BLaER1 (cell line): ENCODE measurements at regions not wholly inside any gene's neighbourhood (a gene's known extent, or its start where the extent isn't known, plus 50 kb on each side); places are given as distances from the start of the nearest gene placed in this dataset.

ENCODE experiments used
- H3K27ac ChIP-seq: shearing (Covaris generic); formaldehyde crosslinking; 2 replicates; pipeline ENCODE4 v1.8.1; 2022
- H3K27me3 ChIP-seq: shearing (Covaris generic); formaldehyde crosslinking; 2 replicates; pipeline ENCODE4 v1.8.1; 2022
- H3K36me3 ChIP-seq: shearing (Covaris generic); formaldehyde crosslinking; 2 replicates; pipeline ENCODE4 v1.8.1; 2022
- H3K4me1 ChIP-seq: shearing (Covaris generic); formaldehyde crosslinking; 2 replicates; pipeline ENCODE4 v1.8.1; 2022
- H3K4me2 ChIP-seq: shearing (Covaris generic); formaldehyde crosslinking; 2 replicates; pipeline ENCODE4 v1.8.1; 2022
- H3K4me3 ChIP-seq: shearing (Covaris generic); formaldehyde crosslinking; 2 replicates; pipeline ENCODE4 v1.8.1; 2022
- H3K9ac ChIP-seq: shearing (Covaris generic); formaldehyde crosslinking; 2 replicates; pipeline ENCODE4 v1.8.1; 2022
- H3K9me3 ChIP-seq: shearing (Covaris generic); formaldehyde crosslinking; 2 replicates; pipeline ENCODE4 v1.8.1; 2022
- H4K20me1 ChIP-seq: shearing (Covaris generic); formaldehyde crosslinking; 2 replicates; pipeline ENCODE4 v1.8.1; 2022
- Cebpa-rat ChIP-seq: shearing (Covaris generic); IDR thresholded peaks from 2 replicates; pipeline ENCODE4 v1.8.1; 2022

DNA sequence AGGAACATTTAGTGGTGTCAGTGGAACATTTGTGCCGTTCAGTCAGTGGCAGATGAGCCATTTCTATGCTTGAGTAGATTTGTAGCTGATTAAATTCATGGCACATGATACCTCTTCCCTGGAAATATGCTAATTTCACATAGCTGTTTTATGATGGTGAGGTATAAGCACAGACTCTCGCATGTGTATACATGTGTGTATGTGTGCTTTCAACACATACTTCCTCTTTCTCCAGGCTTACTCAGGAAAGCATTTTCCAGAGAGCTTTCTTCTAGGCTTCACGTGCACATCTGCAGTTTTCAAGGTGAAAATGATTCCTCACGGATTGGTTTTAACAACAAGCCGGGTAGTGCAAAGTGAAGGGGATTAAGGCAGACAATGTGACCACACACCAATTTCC, 396.5 kb downstream of the HDGFL1 start:
- no peaks in the 10 kb centered on the region for H3K4me1 ChIP-seq
- no peak overlapping the region for H3K4me2 ChIP-seq
- H4K20me1 ChIP-seq, result no peaks in the 10 kb centered on the region
- H3K9ac ChIP-seq, result no peak overlapping the region
- H3K36me3 ChIP-seq, result no peaks in the 10 kb centered on the region
- no peak overlapping the region for H3K4me3 ChIP-seq
- H3K9me3 ChIP-seq, result no peaks in the 10 kb centered on the region
- no peaks in the 10 kb centered on the region for H3K27me3 ChIP-seq
- no peak for TF ChIP-seq Cebpa-rat
- no peak overlapping the region for H3K27ac ChIP-seq

DNA sequence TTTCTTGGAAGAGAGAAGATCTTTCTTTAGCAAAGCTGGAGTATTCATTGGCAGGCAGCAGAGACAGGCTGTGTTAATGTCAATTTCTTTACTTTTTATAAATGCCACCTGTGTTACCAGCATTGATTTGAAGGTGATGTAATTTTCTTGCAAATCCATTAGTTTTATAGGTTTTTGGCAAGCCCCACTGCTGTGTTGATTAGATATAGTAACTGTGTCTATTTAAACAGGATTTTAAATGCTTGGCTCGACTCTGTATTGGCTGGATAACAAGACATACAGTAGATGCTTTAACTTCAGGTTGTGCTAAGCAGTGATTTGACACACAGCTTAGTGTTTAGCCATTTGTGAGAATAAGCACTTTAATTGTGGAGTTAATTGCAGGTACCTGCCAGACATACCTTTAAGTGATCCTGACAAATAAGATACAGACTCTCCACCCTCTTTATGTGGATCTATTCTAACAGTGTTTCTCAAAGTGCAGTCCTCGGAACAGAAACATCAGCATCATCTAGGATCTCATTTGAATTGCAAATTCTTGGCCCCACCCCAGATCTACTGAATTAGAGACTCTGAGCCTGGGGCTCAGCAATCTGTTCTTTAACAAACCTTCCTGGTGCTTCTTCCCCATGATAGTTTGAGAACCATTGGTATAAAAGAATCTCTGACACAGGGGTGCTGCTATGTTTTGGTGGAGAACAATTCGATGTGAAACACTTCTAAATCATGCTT, 397.5 kb downstream of the HDGFL1 start:
- Histone ChIP-seq H3K4me2 (no peak overlapping the region), H3K27me3 (no peaks in the 10 kb centered on the region), H3K4me3 (no peak overlapping the region), H3K36me3 (no peaks in the 10 kb centered on the region), H4K20me1 (no peaks in the 10 kb centered on the region), H3K4me1 (no peaks in the 10 kb centered on the region), H3K9me3 (no peaks in the 10 kb centered on the region), H3K27ac (no peak overlapping the region), H3K9ac (no peak overlapping the region)
- TF ChIP-seq Cebpa-rat, result no peak

DNA sequence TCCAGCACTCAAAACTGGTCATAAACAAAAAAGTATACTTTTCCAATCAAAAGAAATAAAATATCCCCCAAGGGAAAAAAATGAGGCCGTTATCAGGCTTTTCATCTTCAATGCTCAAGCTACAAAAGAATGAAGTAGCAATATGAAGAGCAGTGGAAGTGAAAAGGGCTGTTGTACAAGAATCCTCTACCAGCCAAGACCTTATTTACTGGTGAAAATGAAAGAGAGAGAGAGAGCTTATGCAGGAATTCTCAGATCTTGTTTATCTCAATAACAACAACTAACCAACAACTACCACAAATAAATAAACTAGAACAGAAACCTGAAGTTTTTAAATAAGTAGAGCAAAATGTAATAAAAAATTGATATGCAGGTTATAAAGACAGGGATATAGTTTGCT, 400.6 kb downstream of the HDGFL1 start:
- no peak overlapping the region for H3K4me2 ChIP-seq
- no peaks in the 10 kb centered on the region for H3K36me3 ChIP-seq
- H3K4me1 ChIP-seq, result no peaks in the 10 kb centered on the region
- H4K20me1 ChIP-seq, result no peaks in the 10 kb centered on the region
- H3K4me3 ChIP-seq, result no peak overlapping the region
- no peak overlapping the region for H3K9ac ChIP-seq
- no peak for TF ChIP-seq Cebpa-rat
- H3K27ac ChIP-seq, result no peak overlapping the region
- H3K9me3 ChIP-seq, result no peaks in the 10 kb centered on the region
- no peaks in the 10 kb centered on the region for H3K27me3 ChIP-seq

DNA sequence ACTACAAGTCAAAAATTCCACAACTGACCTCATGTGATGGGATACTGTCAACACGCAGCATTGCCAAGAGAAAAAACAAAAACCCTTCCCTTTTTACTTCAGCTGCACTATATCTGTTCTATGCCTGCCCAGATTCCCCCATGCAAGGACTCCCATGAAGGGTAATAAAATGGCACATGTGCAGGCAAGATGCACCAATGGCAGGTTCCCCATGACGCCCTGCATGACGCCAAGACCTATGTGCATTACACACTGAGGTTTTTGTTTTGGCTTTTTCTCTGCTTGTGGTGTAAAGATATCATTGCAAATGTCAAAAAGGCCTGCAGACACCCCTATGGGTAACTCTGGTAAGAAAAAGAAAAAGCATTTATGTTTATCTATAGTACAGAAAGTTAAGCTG, 403.4 kb downstream of the HDGFL1 start:
- no peak overlapping the region for H3K4me2 ChIP-seq
- H3K36me3 ChIP-seq, result no peaks in the 10 kb centered on the region
- H3K27me3 ChIP-seq, result no peaks in the 10 kb centered on the region
- no peaks in the 10 kb centered on the region for H3K4me1 ChIP-seq
- H3K9me3 ChIP-seq, result no peaks in the 10 kb centered on the region
- H3K4me3 ChIP-seq, result no peak overlapping the region
- no peak overlapping the region for H3K27ac ChIP-seq
- no peaks in the 10 kb centered on the region for H4K20me1 ChIP-seq
- no peak overlapping the region for H3K9ac ChIP-seq
- TF ChIP-seq Cebpa-rat, result no peak

DNA sequence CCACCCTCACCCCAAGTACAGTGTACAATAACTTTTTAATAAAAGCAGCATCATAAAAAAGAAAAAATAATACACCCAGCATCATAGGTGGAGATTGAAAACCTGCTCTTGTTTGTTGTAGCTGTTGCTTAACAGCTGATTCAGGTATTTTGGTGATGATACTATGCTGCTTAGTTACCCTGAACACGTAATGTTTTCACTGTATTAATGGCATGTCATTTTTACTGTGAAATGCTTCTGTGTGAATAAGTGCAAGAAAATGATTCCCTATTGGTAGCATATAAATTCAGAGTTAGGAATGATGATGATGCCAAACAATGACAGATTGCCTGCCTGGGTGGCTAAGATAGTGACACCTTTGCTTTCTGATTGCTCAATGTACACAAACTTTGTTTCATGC, 405.7 kb downstream of the HDGFL1 start:
- Histone ChIP-seq H3K27me3 (no peaks in the 10 kb centered on the region), H3K9ac (no peak overlapping the region), H3K36me3 (no peaks in the 10 kb centered on the region), H3K4me3 (no peak overlapping the region), H3K4me1 (no peaks in the 10 kb centered on the region), H3K9me3 (no peaks in the 10 kb centered on the region), H3K27ac (no peak overlapping the region), H3K4me2 (no peak overlapping the region), H4K20me1 (no peaks in the 10 kb centered on the region)
- TF ChIP-seq Cebpa-rat, result no peak

DNA sequence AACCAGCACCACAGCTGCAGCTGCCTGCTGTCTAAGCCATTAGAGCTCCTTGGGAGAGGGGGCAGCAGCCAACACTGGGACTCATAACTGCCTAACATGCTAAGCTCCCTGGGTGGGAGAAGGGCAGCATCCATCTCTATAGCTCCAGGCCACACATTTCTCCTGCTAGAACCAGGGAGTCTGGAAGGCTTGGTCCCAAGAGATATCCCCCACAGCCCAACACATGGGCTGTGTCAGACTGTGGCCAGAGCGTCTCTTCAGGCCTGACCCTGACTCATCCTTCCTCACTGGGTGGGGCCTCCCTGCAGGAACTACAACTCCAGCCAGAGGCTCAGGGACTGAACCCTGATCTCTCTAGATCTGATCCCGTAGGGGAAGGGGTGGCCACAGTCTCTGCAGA, 411.1 kb downstream of the HDGFL1 start:
- H3K4me2 ChIP-seq, result no peak overlapping the region

DNA sequence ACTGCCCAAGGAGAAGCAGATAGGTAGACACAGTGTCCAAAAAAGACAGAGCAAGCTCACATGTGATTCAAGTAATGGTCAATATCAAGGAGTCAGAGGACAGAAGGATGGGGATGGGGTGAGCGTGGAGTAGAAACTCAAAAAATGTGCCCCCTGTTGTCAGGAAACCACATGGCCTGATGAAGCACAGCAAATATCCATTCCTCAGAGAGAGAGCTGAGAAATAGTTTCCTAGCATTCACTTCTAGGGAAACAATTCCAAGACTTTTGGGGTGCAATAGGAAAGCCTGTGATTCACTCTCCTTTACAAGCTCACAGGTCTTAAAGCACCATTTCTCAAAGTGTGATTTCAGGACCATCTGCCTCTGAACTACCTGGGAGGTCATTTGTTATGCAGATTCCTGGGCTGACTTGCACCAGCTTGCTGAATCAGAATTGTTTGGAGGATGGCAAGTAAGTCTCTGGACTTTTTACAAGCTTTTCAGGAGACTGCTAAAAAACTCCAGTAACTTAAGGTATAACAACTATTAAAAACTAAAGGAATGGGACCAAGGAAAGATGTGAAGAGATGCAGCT, 432.8 kb downstream of the HDGFL1 start:
- TF ChIP-seq Cebpa-rat, result no peak
- Histone ChIP-seq H3K4me1 (no peaks in the 10 kb centered on the region), H3K27ac (no peak overlapping the region), H3K9me3 (no peaks in the 10 kb centered on the region), H3K4me3 (no peak overlapping the region), H3K9ac (no peak overlapping the region), H3K36me3 (no peaks in the 10 kb centered on the region), H3K27me3 (no peaks in the 10 kb centered on the region), H3K4me2 (no peak overlapping the region), H4K20me1 (no peaks in the 10 kb centered on the region)

More for the DNA sequence above, 411.1 kb downstream of the HDGFL1 start:
- H3K27ac ChIP-seq, result no peak overlapping the region
- TF ChIP-seq Cebpa-rat, result no peak
- no peaks in the 10 kb centered on the region for H3K4me1 ChIP-seq
- H3K9ac ChIP-seq, result no peak overlapping the region
- no peaks in the 10 kb centered on the region for H4K20me1 ChIP-seq
- no peaks in the 10 kb centered on the region for H3K27me3 ChIP-seq
- H3K4me3 ChIP-seq, result no peak overlapping the region
- no peaks in the 10 kb centered on the region for H3K36me3 ChIP-seq
- no peaks in the 10 kb centered on the region for H3K9me3 ChIP-seq

DNA sequence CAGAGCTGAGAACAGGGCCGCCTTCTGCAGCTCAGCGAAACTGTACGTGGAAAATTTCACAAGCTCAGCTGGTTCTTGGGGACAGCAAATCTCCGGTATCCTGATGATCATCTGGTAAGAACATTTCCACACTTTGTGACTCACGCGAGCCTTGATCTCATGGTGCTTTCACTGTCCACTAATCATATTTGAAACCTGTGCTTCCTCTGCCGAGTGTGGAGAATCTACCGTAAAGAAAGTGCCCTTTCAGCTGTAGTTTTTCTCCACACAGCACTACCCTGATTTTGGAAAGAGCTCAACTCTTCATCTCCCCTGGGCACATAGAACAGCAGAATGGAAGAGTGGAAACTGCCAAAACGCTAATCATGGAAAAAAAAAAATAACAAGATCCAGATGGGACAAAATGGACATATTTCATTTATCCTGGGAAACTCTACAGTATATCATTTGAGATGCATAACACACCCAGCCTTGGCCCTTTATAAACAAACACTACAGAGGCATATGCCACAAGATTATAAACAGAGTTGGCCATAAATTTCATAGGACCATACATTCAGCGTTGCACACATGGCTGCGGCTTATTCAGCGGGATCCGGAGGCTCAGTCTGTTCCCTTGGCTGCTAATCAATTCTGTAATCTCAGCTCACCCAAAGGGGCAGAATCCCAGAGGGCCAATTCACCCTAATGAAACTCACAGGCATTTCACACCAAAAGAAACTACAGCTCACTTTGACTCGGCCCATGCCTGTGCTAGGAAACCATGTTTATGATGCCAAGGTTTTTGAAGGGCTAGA, 434.5 kb downstream of the HDGFL1 start:
- no peaks in the 10 kb centered on the region for H3K9me3 ChIP-seq
- H3K4me2 ChIP-seq, result no peak overlapping the region
- no peak overlapping the region for H3K27ac ChIP-seq
- TF ChIP-seq Cebpa-rat, result no peak
- no peaks in the 10 kb centered on the region for H3K27me3 ChIP-seq
- H3K4me3 ChIP-seq, result no peak overlapping the region
- no peaks in the 10 kb centered on the region for H4K20me1 ChIP-seq
- H3K36me3 ChIP-seq, result no peaks in the 10 kb centered on the region
- H3K4me1 ChIP-seq, result no peaks in the 10 kb centered on the region
- H3K9ac ChIP-seq, result no peak overlapping the region

DNA sequence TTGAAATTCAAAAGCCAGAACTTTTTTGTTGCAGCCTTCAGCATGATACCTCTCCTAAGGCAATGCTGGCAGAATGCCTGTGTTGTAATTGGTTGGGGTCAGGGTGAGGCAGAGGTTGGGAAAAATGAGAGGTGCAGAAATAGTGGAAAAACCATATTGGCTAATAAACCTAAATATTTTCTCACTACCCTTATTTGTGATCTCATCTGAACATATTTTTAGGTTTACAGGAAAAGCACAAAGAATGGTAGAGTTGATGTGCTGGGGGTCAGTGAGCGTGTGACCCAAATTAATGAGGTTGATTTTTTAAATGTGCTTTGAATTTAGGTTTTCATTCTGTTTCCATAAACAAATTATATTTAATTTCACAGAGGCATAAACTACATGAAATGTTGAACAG, 437.3 kb downstream of the HDGFL1 start:
- Histone ChIP-seq H3K4me2 (no peak overlapping the region), H4K20me1 (no peaks in the 10 kb centered on the region), H3K27me3 (no peaks in the 10 kb centered on the region), H3K27ac (no peak overlapping the region), H3K9ac (no peak overlapping the region), H3K4me3 (no peak overlapping the region), H3K4me1 (no peaks in the 10 kb centered on the region), H3K36me3 (no peaks in the 10 kb centered on the region), H3K9me3 (no peaks in the 10 kb centered on the region)
- no peak for TF ChIP-seq Cebpa-rat

DNA sequence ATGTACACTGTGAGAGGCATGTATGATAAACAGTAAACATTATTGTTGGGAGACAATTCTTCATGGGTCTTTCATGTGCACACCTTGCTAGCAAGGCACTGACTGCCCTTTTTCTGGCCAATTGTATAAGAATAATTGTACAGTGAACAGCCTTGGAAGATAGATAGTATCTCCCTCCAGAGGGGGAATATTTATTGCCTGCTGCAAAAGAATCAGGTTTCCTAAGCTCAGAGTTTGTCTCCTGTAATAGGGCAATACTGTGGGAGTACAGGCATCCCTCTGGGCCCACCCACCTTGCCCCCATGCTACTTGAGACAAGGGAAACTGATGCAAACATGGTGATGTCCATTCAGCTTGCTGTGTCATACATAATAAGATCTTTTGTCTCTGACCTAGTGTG, 442.2 kb downstream of the HDGFL1 start:
- Histone ChIP-seq H3K9ac (no peak overlapping the region), H3K4me2 (no peak overlapping the region), H3K36me3 (no peaks in the 10 kb centered on the region), H3K4me1 (no peaks in the 10 kb centered on the region), H3K4me3 (no peak overlapping the region), H4K20me1 (no peaks in the 10 kb centered on the region), H3K9me3 (no peaks in the 10 kb centered on the region), H3K27ac (no peak overlapping the region), H3K27me3 (no peaks in the 10 kb centered on the region)
- no peak for TF ChIP-seq Cebpa-rat
